ENCODE measurements at regions not wholly inside any gene's neighbourhood (a gene's known extent, or its start where the extent isn't known, plus 50 kb on each side); places are given as distances from the start of the nearest gene placed in this dataset.

DNA sequence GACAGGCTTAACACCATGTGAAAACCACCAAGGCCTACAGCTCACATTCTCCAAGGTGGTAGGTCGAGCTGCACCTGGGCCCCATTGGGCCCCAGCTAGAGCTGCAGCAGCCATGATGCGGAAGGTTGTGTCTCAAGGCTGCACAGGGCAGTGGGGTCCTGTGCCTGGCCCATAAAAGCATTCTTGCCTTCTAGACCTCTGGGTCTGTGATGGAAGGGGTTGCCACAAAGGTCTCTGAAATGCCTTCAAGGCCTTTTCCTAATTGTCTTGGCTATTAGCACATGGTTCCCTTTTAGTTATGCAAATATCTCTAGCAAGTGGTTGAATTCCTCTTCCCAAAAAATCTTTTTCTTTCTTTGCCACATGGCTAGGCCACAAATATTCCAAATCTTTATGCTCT is 52.5 kb upstream of the C11orf58 start:
- no peak for DNase-seq

DNA sequence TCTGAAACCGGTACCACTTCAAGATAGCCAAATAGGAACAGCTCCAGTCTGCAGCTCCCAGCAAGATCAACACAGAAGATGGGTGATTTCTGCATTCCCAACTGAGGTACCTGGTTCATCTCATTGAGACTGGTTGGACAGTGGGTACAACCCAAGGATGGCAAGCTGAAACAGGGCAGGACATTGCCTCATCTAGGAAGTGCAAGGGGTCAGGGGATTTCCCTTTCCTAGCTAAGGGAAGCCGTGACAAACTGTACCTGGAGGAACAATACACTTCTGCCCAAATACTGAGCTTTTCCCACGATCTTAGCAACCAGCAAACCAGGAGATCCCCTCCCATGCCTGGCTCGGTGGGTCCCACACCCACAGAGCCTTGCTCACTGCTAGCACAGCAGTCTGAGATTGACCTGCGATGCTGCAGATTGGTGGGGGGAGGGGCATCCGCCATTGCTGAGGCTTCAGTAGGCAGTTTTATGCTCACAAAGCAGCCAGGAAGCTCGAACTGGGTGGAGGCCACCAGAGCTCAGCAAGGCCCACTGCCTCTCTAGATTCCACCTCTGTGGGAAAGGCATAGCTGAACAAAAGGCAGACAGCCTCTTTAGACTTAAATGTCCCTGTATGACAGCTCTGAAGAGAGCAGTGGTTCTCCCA is 59.9 kb upstream of the C11orf58 start:
- DNase-seq: no peak

DNA sequence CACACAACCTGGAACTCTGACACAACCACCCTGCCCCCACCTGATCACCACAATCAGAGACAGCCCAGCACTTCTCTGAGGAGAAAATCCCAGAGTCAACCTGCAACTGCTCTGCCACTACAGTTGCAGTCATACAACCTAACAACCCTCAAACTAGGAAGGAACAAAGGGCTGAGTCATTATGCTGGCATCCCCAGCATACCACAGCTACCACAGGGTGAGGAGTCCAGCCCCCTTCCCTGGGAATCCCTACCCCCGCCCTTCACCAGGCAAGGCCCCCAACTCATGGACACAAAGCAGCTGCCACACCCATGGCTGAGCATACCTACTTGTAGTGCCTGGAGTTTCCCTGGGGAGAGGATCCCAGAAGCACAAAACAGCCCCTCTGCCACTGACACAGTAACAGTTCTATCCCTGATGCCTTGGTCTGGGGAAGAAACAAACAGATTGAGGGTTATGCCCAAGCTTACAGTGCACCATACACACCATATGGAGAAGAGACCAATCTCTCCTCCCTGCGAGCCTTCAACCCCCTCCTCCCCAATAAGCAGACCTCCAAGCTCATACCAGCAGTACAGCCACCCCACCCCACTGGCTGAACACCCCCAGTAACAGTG is 68.5 kb upstream of the C11orf58 start:
- no peak for DNase-seq

DNA sequence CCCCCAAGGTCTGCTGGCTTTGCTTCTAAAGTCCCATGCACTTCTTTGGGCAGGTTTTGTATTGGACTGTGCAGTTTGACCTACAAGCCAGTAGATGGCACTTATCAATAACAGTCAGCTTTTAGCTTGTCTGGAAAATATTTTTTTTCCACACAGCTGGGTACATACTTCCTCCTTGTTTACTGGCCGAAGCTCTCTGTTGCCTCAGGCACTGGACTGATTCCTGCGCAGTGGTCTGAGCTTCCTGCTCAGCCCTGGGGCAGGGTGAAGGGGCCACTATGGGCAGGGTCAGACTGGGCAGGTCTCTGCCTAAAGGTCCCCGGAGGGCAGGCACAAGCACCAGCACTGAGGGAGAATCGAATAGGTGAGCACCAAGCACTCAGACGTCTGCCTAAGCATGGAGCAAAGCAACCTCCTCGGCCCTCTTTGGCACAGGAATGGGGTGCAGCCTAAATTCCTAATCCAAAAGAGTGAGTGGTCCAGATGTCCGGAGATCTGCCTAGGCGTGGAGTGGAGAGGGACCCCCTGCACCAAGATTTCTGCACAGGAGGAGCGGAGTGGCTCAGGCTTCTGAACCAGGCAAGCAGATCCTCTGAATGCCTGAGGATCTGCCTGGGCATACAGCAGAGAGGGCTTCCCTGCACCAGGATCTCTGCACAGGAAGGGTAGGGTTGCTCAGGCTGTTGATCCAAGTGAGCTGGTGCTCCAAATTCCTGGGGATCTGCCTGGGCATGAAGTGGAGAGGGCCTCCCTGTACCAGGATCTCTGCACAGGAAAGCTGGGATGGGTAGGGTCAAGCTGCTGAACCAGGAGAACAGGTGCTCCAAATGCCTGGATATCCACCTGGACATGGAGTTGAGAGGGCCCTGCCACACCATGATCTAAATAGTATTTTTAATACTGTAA is 105.9 kb upstream of the C11orf58 start:
- DNase-seq: no peak

DNA sequence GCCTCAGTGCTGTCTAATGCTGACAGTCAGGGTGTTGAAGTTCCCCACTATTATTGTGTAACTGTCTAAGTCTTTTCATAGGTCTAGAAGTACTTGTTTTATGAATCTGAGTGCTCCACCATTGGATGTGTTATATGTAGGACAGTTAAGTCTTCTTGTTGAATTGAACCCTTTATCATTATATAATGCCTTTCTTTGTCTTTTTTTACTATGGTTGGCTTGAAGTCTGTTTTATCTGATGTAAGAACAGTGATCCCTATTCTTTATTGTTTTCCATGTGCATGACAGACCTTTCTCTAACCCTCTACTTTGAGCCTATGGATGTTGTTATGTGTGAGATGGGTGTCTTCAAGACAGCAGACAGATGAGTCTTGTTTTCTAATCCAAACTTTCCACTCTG is 107.8 kb upstream of the C11orf58 start:
- DNase-seq: no peak

DNA sequence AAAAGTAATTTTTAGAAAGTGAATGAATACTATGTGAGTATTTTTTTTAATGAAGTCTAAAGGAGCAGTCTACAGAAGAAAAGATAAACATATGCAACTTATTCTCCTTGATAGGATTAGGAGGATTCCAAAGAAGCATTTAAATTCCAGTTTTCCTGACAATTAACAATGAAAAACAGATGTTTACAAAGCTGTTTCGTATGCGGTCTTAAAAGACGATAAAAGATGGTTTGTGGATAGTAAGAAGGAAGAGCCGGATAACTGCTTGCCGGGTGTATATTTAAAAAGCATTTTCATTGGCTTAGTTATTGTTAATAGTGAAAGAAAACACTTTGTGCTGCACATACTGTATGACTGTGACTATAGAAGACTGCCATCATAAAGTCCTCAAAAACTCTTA is 120.0 kb upstream of the C11orf58 start:
- no peak for DNase-seq

DNA sequence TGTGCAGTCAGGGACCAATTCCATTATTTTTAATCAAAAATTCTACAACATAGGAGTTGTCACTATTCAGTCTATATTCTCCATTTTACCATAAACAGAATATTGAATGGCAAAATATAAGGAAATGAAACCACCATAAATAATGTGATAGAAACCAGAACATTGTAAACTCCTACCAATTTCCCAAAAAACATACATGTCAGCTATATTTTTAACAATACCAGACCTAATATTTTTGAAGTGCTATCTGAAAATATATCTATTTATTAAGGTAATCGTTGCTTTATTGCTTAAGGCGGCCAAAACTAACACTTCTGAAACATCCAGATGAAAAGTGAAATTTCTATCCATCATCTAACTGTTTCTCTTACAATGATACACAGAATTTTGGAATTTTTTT is 123.0 kb upstream of the C11orf58 start:
- no peak for DNase-seq

DNA sequence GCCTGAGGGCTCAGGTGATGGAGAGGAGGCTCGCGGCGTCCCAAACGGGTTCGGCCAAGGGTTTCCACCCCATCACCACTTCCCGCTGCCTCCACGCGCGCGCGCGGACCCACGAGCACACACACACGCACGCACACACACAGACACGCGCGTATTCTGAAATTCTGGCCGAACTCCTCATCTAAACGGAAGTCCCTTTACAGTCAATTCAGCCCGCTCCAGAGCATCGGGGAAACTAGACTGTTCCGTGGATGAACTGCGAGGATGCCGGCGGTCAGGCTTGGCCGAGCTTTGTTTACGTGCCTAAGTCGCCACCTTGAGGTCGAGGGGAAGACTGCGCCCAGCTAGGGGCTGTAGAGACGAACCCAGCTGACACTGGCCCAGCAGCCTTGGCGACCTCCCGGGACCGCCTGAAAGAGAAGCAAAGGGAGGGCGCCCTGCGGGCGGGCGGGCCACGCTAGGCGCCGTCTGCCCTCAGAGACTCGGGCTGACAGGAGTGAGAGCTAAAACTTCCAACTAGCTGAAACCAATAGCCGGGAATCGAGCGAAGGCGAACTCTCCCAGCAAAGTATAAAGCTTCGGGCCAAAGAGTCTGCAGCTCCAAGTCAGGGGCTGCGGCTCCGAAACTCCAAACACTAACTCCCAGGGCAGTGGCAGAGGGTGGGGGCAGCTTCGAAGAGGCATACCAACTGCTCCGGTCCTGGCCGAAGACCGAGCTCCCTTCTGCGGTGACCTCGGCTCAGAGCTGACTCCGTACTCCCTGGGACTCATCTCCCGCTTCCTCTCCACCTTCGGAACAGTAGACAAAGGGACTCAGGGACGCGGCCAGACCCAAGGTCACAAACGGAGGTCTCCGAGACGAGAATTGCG is 124.7 kb upstream of the C11orf58 start:
- peak in 2 of 5 donors; percentile 41 to 64 for DNase-seq

DNA sequence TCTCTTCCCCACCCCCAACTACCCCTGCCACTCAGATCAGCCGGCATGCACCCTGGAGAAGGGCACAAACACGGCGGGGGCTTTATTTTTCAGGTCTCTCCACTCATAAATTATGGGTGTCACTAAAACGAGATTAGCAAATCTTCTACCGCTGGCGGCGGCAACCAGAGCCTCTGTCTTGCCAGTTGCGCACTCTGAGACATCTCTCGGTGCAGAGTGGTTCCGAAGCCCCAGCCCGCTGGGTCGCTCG is 125.3 kb upstream of the C11orf58 start:
- DNase-seq: no peak

DNA sequence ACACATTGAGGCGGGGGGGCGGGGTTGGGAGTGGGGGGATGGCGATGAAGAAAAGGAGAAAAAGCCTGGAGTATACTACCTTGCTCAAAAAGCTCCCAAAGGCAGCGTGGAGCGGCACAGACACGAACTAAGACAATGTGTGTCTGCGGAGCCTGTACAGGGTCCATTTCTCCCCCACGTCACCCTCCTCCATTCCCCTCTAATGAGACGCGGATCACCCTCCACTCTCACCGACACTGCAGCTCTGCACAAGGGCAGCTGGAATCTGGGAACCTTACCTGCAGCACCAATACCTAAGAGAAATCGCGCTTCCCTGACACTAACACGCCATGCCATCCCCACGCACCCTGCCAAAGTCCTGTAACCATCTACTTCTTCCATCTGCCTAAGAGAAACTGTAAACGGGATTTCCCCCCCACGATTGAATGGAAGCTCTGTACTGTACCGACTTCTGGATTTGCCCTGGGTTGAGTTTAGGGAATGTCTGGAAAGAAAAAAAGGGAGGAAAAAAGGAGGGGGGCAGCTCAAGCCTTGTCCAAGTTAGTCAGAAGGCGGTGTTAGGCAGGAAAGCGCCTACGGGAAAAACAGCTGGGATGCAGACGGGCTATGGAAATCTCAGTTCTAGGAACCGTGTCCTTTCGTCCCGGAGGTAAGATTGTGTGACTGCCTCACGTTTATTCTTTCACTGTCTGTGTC is 125.7 kb upstream of the C11orf58 start:
- DNase-seq: no peak

DNA sequence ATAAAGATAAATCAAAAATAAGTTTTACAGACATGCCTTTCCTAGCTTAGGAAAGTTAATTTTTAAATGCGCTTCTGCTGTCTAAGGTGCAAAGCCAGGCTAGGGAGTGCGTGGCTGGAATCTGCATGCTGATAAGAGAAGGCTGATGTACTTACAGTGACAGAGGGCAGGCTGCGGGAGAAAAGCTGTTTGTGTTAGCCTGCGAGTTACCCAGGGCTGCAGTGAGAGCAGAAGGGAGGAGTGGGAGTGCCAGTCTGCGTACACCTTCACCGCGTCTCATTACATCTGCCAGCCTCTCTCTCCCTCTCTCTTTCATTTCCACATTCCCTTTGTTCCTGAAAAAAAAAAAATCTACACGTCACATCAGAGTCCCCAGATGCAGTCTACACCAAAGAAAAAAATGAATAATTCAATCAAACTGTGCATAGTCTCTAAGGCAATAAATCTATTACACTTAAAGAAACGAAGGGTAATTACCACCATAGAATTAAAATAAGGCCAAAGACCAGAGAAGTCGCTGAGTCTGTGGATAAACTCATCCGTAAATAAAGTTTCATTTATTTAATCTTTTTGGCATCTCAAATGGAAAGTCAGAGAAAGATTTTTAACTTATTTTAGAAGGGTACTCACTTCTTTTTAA is 126.4 kb upstream of the C11orf58 start:
- DNase-seq: no peak

DNA sequence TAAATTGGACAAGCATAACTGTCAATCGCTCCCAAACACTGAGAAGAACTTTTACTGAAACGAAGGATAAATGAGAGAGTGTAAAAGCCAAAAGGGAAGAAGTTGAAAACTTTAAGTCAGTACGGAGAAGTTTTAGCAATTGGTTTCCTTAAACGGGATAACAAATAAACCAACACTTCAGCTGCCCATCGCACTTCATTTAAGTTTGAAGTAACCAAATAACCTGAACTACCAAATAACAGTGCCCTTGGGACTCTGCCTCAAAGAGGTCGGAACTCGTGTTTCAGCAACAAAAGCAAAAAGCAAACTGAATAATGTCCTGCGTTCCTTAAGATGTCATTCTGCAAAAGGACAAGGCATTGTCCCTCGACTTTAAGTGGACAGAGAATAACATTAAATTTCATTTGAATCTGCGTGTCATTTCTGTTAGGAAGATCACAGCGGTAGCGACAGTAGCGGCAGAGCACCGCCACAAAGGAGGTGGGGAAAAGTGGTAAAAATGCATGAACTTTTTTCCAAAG is 127.0 kb upstream of the C11orf58 start:
- no peak for DNase-seq

DNA sequence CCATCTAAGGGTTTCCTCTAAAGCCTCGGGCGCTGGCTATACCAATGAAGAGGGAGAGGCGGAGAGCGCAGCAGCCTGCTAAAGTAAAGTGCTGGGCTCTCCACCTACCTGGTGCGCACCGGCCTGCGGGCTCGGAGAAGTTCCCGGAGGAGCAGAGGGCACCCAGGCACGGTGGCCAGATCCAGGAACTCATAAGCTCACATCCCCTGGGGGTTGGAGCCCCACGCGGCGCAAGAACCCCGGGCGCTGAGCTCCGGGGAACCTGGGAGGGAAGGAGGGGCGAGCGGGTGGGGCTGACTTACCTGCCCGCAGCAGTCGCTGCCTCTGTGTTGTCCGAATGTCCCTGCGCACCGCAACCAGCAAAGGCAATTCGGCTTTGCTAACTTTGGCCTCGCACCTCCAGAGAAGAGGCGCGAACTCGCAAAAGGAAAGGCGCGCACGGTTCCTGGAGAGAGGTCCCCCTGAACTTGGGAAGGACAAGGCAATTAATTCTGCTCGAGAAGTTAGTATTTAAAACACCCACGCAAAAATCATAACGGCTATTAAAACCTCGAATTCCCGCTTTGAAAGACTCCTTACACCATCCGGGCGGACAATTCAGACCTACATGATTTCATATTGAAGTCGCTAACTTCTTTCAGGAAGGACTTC is 127.6 kb upstream of the C11orf58 start:
- no peak for DNase-seq

DNA sequence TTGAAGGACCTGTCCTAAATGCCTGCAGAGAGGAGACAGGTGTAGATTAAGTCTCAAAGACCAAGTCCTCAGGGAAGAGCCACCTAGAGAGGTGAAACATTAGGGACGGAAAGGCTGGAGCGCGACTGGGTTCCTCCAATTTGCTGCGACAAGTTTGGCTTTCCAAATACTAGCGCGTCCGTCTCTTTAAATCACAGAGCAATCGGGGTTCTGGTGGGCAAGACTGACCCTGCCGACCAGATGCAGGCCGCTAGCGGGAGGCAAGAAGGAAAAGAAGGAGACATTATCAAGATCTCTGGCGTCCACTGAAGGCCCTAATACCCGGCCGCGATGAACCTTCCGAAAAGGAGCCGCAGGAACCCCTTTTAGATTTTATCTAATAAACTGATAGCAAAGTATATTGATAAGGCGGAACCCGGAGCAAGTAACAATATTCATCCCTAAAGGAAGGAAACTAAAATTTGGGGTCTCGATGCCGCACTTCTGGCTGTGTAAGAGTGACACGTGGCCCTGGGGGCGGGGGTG is 128.2 kb upstream of the C11orf58 start:
- DNase-seq: no peak

DNA sequence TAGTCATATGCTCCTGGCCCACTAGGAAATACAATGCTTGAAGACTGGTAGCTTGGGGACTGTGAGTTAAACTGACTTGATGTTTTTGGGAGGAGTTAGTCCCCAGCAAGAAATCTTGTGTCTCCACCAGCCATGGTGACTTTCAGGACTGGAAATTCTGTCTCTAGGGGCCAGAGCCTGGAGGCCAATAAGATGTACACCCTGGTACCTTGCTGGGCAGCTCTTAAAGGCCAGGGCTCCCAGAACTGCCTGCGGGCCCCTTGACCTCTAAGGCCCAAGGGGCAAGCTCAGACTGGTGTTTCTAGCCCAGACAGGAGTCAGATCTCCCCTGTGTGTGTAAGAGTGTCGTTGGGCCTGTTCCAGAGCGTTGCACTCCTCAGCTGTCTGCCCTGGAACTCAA is 128.7 kb upstream of the C11orf58 start:
- DNase-seq: no peak

DNA sequence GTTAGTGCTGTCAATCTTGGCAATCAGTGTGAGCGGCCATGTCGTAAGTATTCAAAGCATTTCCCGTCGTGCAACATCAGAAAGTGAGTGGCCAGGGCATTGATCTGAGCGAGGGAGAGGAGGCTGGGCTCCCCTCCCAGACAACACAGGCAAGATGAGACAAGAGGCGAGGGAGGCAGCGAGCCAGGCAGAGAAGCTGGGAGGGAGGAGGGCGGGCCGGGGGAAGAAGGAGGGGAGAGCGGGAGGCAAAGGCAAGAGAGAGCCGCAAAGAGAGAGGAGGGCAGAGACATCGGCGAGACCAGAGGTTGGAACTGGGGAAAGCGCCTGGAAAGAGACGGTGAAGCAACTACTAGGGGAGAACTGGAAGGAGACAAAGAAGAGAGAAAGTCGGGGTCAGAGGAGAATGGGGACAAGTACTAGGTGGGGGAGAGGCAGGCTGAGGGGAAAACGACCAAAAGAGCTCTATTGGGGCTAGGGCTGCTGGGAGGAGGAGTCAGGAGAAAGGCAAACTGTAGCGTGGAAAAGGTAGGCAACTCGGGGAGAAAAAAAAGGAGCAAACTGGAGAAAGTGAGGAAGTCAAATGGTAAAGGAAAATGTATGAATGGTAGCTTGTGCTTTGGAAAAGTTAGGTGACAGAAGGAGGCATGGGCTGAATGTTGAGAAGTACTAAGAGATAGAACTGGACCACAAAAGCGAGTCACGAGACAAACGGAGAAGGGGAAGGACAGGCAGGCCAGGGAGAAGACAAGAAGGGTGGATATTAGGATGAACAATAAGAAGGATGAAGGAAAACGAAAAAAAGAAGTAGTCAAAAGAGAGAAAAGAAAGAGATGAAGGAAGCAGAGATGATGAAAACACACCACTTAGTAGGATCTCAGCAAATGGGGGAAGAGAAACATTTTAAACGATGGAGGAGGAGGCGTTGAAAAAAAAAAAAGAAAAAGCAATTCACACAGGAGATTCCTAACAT is 130.5 kb upstream of the C11orf58 start:
- no peak for DNase-seq

DNA sequence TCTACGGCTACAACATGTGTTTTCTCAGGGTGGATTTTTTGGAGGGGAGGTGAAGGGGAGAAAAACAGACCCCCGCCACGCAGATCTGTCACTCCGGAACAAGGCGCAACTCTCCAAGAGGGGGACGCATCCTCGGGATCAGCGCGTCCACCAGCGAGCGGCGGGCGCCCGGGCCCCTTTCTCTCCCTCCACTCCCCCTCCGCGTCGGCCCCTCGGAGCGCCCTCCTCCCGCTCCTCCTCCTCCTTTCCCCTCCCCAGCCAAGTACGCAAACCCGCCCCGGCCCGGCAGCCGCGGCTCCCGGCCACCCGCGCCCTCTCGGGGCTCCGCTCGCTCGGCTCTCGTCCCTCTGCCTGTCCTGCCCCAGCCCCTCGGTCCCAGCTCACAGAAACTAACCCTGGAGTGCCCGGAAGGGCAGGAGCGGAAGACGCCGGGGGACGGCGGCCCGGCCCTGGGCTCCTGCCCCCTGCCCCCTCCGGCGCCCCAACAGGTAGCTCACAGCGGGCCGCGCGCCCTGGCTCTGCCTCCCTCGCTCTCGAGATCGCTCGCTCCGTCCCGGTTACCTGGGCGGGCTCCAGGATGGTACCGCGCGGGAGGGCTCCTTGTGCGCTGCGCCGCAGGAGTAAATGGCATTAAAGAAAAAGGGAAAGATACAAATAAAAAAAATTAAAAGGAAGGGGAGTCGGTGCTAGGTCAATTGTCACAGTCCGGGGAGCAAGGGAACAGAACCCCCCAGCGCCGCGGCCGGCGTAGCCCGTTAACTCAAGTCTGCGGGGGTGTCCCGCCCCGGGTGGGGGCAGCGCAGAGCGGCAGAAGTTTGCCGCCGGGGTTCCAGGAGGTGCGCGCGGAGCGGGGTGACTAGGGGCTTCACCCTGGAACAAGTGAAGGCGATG is 131.4 kb upstream of the C11orf58 start:
- DNase-seq: no peak

DNA sequence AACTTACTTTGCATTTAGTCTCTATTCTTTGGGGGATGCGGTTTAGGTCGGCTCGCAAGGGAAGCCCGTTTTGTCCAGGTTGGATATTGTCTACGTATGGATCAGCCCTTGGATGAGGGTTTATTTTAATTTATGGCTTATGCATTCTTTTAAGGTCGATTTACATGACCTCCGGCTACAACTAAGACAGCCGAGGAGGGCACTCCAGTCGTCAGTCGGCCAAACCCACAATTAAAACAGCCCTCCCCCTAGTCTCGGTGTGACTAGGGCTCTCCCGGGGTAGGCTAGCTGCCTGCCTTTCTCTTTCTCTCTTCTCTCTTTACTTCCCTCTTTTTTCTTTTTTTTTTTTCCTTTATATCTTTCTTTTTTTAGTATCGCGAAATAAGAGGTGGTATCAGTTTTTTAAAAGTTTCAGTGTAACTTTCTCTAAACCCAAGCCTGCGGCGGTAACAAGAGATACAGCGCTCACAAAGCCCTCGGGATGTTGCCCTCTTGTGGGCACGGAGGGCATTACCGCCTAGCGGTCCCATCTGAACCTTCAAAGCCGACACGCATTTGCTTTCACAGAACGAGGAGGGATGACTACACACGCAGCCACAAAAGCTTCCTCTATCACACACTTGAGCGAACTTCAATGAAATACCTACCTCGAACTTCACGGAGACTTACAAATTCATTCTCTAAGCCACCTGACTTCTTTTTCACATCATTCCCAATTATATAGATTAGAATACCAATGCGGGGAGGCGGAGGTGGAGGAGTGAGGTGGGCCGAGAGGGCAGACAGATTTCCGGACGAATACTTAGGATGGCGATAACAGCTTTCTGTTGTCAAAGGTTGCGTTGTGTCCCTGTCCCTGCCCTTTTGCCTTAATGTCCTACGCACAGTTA is 132.3 kb upstream of the C11orf58 start:
- peak; percentile 43 to 82 (median 54) for DNase-seq

All from T-helper 1 cell (primary cell).